ENCODE measurements at regions not wholly inside any gene's neighbourhood (a gene's known extent, or its start where the extent isn't known, plus 50 kb on each side); places are given as distances from the start of the nearest gene placed in this dataset.

DNA sequence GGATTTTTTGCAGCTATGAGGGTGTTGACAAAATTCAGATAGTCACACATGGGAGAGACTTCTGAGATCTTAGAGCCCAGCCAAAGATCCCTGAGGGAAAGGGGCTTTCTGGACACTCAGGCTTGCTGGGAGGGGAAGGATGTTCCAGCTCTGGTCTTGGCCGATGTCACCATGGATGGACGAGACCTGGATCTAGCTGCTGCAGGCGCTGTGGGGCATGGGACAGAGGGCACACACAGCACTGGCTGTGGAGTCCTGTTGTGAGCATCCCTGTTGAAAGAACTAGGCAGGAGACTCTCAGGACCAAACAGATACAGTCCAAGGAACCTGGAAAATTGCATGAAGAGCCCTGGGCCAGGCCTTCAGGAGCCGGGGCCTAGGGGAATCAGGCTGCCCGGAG is 80.1 kb upstream of the SDK2 start:
- DNase-seq (ENCODE audit: low spot score), result no peak

DNA sequence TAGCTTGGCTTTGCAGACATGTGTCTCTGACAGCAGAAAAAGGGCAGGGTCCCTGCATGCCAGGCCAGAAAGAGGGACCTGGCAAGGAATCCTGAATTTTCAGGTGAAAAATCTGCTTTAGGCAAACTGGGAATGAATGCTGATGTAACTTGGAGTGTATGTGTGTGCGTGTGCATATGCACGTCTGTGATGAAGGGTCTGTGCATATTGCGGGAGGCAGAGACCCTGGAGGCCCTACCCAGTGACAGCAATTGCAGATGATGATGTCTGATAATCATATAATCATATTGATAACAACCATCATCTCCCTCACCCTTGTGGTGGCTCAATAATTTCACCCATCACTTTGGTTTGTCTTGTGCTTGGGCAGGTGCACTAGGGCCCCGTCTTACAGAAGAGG is 80.7 kb upstream of the SDK2 start:
- no peak for DNase-seq (ENCODE audit: low spot score)

DNA sequence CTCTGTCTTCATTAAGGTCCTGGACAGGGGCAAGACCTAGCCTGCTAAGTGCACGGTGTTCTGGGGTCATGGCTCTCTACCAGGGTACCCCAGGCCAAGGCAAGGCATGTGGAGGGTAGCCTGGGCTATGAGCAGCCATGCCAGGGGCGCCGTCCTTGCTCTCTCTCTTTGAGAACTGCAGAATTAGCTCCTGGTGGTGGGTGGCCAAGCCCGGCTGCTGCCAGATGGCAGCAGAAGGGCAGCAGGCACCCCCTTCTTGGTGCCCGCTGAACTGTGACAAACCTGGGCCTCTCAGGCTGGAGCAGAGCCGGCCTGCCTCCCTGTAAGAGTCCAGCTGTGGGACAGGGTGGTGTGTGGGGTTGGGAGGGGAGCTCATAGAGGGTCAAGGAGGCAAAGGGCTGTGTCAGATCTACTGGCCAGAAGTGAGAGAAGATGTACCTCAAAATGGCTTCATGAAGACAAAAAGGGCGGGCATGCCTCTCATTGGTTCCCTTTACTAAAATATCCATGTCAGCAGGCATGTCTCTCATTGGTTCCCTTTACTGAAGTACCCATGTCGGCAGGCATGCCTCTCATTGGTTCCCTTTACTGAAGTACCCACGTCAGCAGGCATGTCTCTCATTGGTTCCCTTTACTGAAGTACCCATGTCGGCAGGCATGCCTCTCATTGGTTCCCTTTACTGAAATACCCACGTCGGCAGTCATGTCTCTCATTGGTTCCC is 81.7 kb upstream of the SDK2 start:
- no peak for DNase-seq (ENCODE audit: low spot score)

DNA sequence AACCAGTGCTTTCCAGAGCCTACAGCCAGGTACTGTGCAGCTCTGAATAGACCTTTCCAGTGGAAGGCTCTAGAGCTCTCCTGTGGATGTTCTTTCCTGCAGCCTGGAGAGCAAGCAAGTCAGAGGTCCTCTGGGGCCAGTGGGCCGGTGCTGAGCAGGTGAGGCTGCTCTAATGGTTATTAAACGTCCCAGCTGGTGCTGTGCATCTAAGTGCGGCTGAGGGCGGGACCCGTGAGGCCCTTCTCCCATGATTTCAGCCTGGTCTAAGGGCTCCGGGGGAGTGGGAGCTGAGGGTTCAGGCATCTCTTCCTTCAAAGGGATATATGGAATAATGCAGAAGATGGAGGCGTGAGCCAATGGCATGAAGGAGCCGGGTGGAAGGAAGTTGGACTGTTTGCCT is 83.7 kb upstream of the SDK2 start:
- DNase-seq (ENCODE audit: low spot score), result no peak

- DNase-seq (ENCODE audit: low spot score), result no peak
Observed at GRCh38 chr17:73729101-73729500, 84.9 kb upstream of the SDK2 start.

- no peak for DNase-seq (ENCODE audit: low spot score)
Observed at GRCh38 chr17:73731733-73732132, 87.5 kb upstream of the SDK2 start.

- no peak for DNase-seq (ENCODE audit: low spot score)
Observed at GRCh38 chr17:73733517-73733916, 89.3 kb upstream of the SDK2 start.

DNA sequence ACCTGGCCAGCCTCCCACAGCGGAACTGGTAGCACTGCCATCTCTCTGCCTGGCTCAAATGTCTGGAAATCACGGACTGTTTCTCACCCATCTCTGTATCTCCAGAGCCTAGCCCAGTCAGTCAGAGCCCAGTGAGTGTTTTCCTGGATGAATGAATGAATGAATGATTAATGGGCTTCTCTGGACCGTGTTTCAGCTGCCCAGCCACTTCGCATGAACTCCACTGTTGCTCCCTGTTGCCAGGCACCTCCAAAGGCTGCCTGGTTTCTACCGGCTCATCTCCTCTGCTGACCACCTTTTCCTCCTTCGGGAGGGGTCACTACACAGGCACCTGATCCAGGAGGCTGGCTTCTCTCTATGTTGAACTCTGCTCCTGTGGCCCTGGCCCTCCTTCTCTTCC is 91.0 kb upstream of the SDK2 start:
- DNase-seq (ENCODE audit: low spot score), result no peak

GRCh38 chr17:73738751-73739575 is 94.7 kb upstream of the SDK2 start:
- no peak for DNase-seq (ENCODE audit: low spot score)

GRCh38 chr17:73740370-73740769 is 96.1 kb upstream of the SDK2 start:
- no peak for DNase-seq (ENCODE audit: low spot score)

- DNase-seq (ENCODE audit: low spot score), result no peak
Observed at GRCh38 chr17:73742948-73743381, 98.7 kb upstream of the SDK2 start.

DNA sequence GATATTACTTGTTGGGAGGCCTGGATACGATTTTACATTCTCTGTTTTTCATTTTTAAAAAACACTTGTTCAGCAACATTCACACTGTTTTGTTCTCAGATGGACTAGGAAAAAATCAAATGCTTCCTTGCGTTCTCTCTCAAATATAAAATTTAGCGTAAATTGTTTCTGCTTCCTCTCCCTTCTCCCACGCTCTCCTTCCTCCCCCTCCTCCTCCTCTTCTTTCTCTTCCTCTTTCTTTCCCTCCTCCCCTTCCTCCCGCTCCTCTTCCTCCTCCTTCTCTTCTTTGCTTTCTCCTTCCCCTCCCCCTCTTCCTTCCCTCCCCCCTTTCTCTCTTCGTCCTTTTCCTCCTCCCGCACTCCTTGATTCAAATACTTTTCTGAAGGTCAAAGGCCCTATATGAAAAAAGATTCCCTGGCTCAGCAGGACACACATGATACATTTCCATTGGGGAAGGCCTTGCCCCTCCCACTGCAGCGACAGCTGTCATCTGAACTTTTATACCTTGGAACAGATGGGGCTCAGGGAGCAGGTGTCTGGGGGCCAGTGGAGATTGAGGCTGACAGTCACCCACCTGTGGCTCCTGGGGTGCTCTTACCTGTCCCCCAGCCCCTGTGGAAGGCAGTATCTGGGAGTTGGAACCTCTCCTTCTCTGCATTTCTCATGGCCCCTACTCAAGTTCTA is 99.4 kb upstream of the SDK2 start:
- no peak for DNase-seq (ENCODE audit: low spot score)

- no peak for DNase-seq (ENCODE audit: low spot score)
Observed at GRCh38 chr17:73744411-73744810, 100.2 kb upstream of the SDK2 start.

- no peak for DNase-seq (ENCODE audit: low spot score)
Observed at GRCh38 chr17:73746314-73747073, 102.2 kb upstream of the SDK2 start.

- DNase-seq (ENCODE audit: low spot score), result no peak
Observed at GRCh38 chr17:73747221-73748002, 103.2 kb upstream of the SDK2 start.

- DNase-seq (ENCODE audit: low spot score), result no peak
Observed at GRCh38 chr17:73748508-73748907, 104.3 kb upstream of the SDK2 start.

GRCh38 chr17:73749337-73749823 is 105.1 kb upstream of the SDK2 start:
- DNase-seq (ENCODE audit: low spot score), result no peak

DNA sequence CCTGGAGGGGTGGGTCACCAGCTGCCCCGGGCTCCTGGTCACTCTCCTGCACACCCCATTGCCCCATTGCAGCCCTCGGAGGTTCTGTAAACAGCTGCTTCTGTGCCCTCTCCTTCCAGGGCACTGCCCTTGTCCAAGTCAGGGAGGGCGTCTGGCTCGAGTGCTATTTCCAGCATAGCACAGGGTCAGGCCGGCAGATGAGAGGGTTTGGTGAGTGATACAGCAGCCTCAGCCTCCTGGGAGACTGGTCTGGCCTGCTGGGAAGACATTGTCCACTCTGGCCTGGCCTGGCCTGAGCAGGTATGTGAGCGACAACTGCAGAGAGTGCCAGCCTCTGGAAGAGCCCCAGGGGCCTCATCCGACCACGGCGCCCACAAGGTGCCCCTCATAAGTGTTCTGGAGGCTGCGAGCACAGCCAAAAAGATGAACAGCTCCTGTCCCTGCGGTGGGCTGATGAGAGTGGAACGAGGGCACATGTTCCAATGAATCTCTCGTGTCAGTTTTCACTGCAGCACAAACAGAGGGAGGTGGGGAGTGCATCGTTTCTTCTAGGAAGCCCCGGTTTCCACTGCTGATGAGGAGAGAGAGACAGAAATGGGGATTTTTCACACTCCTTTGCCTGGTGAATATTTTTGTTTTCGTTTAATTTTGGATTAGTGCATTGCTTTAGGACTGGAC is 105.8 kb upstream of the SDK2 start:
- DNase-seq (ENCODE audit: low spot score), result no peak

- no peak for DNase-seq (ENCODE audit: low spot score)
Observed at GRCh38 chr17:73750975-73751374, 106.7 kb upstream of the SDK2 start.

DNA sequence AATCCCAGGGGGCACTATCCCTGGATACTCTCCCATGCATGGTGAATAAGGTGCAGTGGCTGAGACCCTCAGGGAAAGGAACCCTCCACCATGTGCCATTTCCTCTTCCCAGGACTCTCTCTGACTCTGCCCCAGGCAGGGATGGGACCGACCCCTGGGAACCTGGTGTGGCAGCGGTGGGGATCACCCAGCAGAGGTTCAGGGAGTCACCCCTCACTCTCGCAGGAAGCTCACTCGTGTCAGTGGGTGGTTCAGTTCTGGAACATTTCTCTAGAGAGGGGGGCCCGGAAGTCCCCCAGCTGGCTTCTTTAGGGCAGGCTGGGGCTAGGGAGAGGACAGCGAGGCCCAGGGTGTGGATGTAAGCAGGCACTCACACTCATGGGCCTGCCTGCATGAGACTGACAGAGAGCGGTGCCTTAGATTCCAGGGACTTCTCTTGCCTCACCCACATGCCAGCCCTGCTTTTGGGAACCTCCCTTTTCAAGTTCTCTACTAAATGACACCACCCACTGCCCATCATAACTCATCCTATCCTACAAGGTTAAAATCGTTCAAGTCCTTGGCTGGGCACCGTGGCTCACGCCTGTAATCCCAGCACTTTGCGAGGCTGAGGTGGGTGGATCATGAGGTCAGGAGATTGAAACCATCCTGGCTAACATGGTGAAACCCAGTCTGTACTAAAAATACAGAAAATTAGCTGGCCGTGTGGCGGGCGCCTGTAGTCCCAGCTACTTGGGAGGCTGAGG is 109.7 kb upstream of the SDK2 start:
- no peak for DNase-seq (ENCODE audit: low spot score)
